ENCODE measurements at regions not wholly inside any gene's neighbourhood (a gene's known extent, or its start where the extent isn't known, plus 50 kb on each side); places are given as distances from the start of the nearest gene placed in this dataset.
"Not testable (repeated sequence)": the region's sequence is repeated elsewhere in the genome, so short reads cannot be mapped to it uniquely, and the experiment has no call there.

DNA sequence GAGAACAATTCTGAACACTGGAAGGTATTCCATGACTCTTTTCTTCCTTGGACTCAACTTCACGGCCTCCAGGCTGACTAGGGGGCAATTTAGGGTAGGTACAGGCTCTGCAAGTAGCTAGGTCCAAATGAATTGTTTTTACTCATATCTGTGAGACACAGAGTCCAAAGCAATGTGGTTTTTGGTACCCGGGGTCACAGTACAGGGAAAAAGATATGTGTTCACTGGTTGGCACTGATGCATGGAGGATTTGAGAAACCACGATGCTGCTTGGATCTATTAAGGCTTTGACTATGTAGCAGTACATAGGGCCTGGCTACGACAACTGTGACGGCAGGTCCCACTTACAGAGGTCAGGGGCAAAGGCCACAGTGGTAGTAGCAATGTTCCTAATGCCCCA, 200.6 kb downstream of the DUSP10 start:
- DNase-seq = no peak

GRCh38 chr1:221543529-221544120, 198.3 kb downstream of the DUSP10 start:
- DNase-seq = no peak

GRCh38 chr1:221548942-221549341, 192.9 kb downstream of the DUSP10 start:
- DNase-seq = no peak

DNA sequence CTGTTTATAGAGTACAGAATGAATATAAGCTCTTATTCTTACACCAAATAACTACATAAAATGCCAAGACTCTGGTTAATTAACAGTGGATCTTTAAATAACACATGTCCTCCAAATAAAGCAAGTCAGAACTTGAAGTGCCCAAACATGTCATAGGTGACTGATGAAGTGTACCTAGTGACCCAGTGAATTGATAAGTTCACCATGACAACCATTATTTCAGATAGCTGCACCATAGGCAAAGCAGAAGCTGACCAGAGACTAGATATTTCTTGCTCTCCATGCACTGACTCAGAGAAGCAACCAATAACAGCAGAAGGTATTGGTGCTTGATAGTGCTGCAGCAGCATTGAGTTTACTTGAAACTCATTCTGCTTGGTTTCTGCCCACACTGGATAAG, 192.1 kb downstream of the DUSP10 start:
- DNase-seq = no peak

DNA sequence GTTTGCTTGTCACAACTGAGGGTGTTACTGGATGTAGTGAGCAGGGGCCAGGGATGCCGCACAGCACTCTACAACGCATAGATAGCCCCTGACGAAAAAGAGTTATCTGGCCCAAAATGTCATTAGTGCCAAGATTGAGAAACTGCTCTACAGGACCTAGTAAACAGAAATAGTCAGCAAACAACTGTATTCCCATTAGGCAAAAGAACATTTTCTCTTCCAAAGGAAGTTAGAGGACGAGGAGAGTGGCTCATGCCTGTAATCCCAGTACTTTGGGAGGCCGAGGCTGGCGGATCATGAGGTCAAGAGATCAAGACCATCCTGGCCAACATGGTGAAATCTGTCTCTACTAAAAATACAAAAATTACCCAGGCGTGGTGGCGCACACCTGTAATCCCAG, 189.1 kb downstream of the DUSP10 start:
- not testable (repeated sequence) for DNase-seq

- DNase-seq = no peak
Observed at GRCh38 chr1:221555689-221556433, 186.0 kb downstream of the DUSP10 start.

DNA sequence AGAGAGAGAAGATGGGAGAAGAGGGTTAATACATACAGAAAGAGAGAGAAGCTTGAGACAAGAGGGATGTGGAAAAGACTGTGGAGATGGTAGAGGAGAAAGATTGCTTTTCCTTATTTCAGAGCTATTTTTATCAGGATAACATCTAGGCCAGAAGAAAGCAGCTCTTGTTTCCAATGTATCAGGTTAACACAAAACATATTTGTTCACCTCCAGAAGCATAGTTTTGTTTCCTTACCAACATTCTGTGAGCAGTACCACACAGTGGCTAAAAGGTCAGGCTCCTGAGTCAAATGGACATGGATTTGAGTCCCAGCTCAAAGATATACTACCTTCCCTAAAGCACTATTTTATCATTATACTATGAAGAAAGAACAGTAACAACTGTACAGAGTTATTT, 185.5 kb downstream of the DUSP10 start:
- no peak for DNase-seq

- no peak for DNase-seq
Observed at GRCh38 chr1:221557013-221557412, 184.9 kb downstream of the DUSP10 start.

- no peak for DNase-seq
Observed at GRCh38 chr1:221558396-221558795, 183.5 kb downstream of the DUSP10 start.

DNA sequence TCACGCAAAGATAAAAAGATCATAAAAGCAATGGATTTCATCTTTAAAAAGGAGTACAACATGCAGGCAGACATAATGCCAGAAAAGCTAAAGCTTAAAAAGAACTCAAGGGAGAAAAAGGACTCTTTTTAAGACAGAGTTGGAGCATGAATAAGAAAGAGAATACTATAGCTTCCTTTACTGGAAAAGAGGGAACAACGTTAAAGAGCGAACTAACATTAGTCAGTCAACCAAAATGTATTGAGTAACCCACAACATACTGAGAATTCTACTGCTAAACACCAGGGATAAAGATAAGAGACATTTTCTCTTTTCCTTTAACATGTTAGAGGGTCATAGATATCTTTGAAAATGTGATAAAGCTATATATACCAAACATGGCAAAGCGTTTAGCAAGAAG, 182.0 kb downstream of the DUSP10 start:
- DNase-seq = no peak

GRCh38 chr1:221562542-221563475, 179.1 kb downstream of the DUSP10 start:
- DNase-seq = no peak

- DNase-seq = no peak
Observed at GRCh38 chr1:221563476-221563921, 178.4 kb downstream of the DUSP10 start.

GRCh38 chr1:221564891-221565290, 177.0 kb downstream of the DUSP10 start:
- no peak for DNase-seq

GRCh38 chr1:221565711-221566110, 176.2 kb downstream of the DUSP10 start:
- no peak for DNase-seq

- no peak for DNase-seq
Observed at GRCh38 chr1:221567859-221568507, 173.9 kb downstream of the DUSP10 start.

- no peak for DNase-seq
Observed at GRCh38 chr1:221573756-221574155, 168.1 kb downstream of the DUSP10 start.

- no peak for DNase-seq
Observed at GRCh38 chr1:221574529-221574928, 167.4 kb downstream of the DUSP10 start.

- no peak for DNase-seq
Observed at GRCh38 chr1:221575605-221576004, 166.3 kb downstream of the DUSP10 start.

- no peak for DNase-seq
Observed at GRCh38 chr1:221576268-221576667, 165.6 kb downstream of the DUSP10 start.

- no peak for DNase-seq
Observed at GRCh38 chr1:221583465-221583864, 158.4 kb downstream of the DUSP10 start.

DNA sequence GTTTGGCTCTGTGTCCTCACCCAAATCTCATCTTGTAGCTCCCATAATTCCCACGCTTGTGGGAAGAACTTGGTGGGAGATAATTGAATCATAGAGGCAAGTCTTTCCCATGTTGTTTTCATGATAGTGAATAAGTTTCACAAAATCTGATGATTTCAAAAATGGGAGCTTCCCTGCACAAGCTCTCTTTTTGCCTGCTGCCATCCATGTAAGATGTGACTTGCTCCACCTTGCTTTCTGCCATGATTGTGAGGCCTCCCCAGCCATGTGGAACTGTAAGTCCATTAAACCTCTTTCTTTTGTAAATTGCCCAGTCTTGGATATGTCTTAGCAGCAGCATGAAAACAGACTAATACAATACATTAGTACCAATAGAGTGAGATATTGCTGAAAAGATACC, 154.9 kb downstream of the DUSP10 start:
- DNase-seq = not testable (repeated sequence)

DNA sequence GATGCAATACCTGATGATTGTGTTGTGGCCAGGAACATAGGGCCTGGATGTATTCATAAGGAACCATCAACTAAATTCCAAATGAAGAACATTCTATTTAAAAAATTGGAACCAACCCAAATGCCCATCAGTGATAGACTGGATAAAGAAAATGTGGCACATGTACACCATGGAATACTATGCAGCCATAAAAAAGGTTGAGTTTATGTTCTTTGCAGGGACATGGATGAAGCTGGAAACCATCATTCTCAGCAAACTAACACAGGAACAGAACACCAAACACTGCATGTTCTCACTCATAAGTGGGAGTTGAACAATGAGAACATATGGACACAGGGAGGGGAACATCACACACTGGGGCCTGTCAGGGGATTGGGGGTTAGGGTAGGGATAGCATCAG, 150.6 kb downstream of the DUSP10 start:
- not testable (repeated sequence) for DNase-seq

DNA sequence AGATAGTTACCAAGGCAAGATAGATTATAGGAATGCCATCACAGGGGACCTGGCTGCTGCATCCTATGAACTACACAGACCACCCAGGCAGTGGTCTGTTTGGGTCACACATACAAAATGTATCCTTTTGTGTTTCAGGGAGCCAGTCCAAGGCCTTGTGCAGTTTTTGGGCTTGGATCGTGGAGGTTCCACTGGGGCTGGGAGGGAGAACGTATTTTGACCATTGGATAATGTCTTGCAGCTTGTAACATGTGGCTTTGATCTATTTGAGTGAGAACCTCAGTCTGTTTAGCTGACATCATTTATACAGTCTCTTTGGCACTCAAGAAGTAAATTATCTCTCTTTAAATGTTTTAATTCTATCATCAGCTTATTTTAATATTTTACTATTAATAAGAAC, 147.3 kb downstream of the DUSP10 start:
- DNase-seq = no peak

All from stimulated activated naive CD4-positive, alpha-beta T cell treated with Interleukin-2 at 50 U/mL for 16 hours (primary cell).